ENCODE measurements at regions not wholly inside any gene's neighbourhood (a gene's known extent, or its start where the extent isn't known, plus 50 kb on each side); places are given as distances from the start of the nearest gene placed in this dataset.
"Not testable (repeated sequence)": the region's sequence is repeated elsewhere in the genome, so short reads cannot be mapped to it uniquely, and the experiment has no call there.

- DNase-seq (ENCODE audit: low spot score): no peak
Measured at GRCh38 chr1:198411240-198411639, 129.2 kb downstream of the ATP6V1G3 start.

- DNase-seq (ENCODE audit: low spot score): no peak
Measured at GRCh38 chr1:198408716-198409115, 131.8 kb downstream of the ATP6V1G3 start.

DNA sequence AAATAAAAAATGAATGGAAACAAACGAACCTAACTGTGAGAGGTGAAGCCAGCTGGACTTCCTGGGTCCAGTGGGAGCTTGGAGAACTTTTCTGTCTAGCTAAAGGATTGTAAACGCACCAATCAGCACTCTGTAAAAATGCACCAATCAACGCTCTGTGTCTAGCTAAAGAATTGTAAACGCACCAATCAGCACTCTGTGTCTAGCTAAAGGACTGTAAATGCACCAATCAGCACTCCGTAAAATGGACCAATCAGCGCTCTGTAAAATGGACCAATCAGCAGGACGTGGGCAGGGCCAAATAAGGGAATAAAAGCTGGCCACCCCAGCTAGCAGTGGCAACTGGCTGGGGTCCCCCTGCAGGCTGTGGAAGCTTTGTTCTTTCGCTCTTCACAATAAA is 135.8 kb downstream of the ATP6V1G3 start:
- DNase-seq (ENCODE audit: low spot score): not testable (repeated sequence)

GRCh38 chr1:198400063-198400462 is 140.4 kb downstream of the ATP6V1G3 start:
- DNase-seq (ENCODE audit: low spot score): no peak

- DNase-seq (ENCODE audit: low spot score): no peak
Measured at GRCh38 chr1:198399452-198399851, 141.0 kb downstream of the ATP6V1G3 start.

DNA sequence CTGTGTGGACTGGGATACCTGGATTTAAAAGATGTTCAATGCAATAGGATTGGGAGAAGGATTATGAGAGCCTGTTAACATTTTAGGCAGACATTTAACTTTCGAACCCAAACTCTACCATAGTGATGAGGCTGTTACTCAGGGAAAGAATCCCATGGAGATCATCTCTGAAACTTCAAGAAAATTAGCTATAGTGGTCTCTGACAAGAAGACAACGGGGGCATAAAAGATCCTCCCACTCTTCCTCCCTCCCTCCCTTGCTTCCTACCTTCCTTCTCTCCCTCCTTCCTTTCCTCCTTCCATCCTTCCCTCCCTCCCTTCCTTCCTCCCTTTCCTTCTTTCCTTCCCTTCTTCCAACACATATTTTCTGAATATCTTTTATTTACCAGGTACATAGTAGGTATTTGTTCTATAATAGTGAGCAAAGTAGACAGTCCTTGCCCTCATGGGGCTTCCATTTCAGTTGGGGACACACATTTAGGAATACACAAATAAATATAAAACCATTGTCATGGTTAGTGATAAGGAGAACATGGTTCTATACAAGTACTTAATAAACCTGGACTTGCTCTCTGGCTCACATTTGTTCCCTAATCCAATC is 143.2 kb downstream of the ATP6V1G3 start:
- no peak for DNase-seq (ENCODE audit: low spot score)

GRCh38 chr1:198391393-198392020 is 149.0 kb downstream of the ATP6V1G3 start:
- no peak for DNase-seq (ENCODE audit: low spot score)

GRCh38 chr1:198387587-198387986 is 152.9 kb downstream of the ATP6V1G3 start:
- no peak for DNase-seq (ENCODE audit: low spot score)

DNA sequence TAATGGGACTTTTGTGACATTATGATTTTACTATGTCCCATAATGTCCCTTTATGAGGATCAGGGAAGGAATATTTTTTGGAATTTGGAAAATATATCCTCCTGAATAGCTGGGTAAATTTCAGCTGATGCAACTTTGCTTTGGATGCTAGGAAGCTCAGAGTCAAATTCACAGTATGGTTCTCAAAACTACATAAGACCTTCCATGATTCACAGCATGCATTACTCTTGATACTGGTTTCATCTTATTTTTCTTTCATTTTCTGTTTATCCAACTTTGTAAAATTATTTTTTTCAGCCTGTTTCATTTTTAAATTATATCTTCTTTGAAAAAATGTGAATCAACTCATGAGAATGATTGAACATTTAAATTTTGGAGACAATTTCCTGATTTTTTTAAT is 160.2 kb downstream of the ATP6V1G3 start:
- no peak for DNase-seq (ENCODE audit: low spot score)

- no peak for DNase-seq (ENCODE audit: low spot score)
Measured at GRCh38 chr1:198377702-198378101, 162.8 kb downstream of the ATP6V1G3 start.

GRCh38 chr1:198374288-198374687 is 166.2 kb downstream of the ATP6V1G3 start:
- no peak for DNase-seq (ENCODE audit: low spot score)

GRCh38 chr1:198373376-198373775 is 167.1 kb downstream of the ATP6V1G3 start:
- peak; percentile 6 for DNase-seq (ENCODE audit: low spot score)
